ENCODE measurements at regions not wholly inside any gene's neighbourhood (a gene's known extent, or its start where the extent isn't known, plus 50 kb on each side); places are given as distances from the start of the nearest gene placed in this dataset.

GRCh38 chr5:77139001-77139400, 51.9 kb upstream of the ZBED3 start:
- no peak for TF ChIP-seq CTCF (IDR thresholded peaks at IDR 0.05)
- no peak for TF ChIP-seq EZH2 (IDR thresholded peaks at IDR 0.05; ENCODE audit: borderline replicate concordance, insufficient read depth, low read depth, low read length, poor library complexity, severe bottlenecking)
